CD4-positive, CD25-positive, alpha-beta regulatory T cell (primary cell): ENCODE measurements at regions not wholly inside any gene's neighbourhood (a gene's known extent, or its start where the extent isn't known, plus 50 kb on each side); places are given as distances from the start of the nearest gene placed in this dataset.

Source experiments
- ATAC-seq, 2 donors: fragments of 150-1000 bp; cut with Tn5 transposase; one replicate each; pipeline ENCODE4 v1.10.0; 2021; ENCODE audit warnings: low read depth in 2 of 2, moderate number of reproducible peaks in 2 of 2, moderate library complexity in 1 of 2
- DNase-seq, 3 donors: peaks; one replicate each; pipeline versions ENCODE4 v3.0.0 to v3.0.0-alpha.2; 2012 to 2022; ENCODE audit warnings: mixed read lengths in 1 of 3
- H3K27ac ChIP-seq: one replicate; pipeline ENCODE4 v1.7.0; 2013; ENCODE audit warnings: mild to moderate bottlenecking, low read length; ENCODE audit not compliant: insufficient read depth, poor library complexity, severe bottlenecking
- H3K27me3 ChIP-seq: one replicate; pipeline ENCODE4 v1.7.0; 2013; ENCODE audit warnings: low read length; ENCODE audit not compliant: control insufficient read depth, insufficient read depth
- H3K36me3 ChIP-seq: one replicate; pipeline ENCODE4 v1.7.0; 2013; ENCODE audit warnings: mild to moderate bottlenecking, low read length, moderate library complexity; ENCODE audit not compliant: control insufficient read depth, insufficient read depth
- H3K4me1 ChIP-seq: 2 replicates; pipeline ENCODE4 v1.7.0; 2013; ENCODE audit warnings: mild to moderate bottlenecking, low read length; ENCODE audit not compliant: insufficient read depth, control insufficient read depth, poor library complexity, severe bottlenecking
- H3K4me3 ChIP-seq: one replicate; pipeline ENCODE4 v1.7.0; 2013; ENCODE audit warnings: low read depth, mild to moderate bottlenecking, low read length, moderate library complexity
- H3K9me3 ChIP-seq, 2 experiments: 1 replicate in 1 of 2; 2 replicates in 1 of 2; pipeline ENCODE4 v1.7.0; 2013; ENCODE audit warnings: low read length in 2 of 2, mild to moderate bottlenecking in 1 of 2, moderate library complexity in 1 of 2; ENCODE audit not compliant: control insufficient read depth in 2 of 2
- H3K27ac Mint-ChIP-seq, 3 donors: one replicate each; pipeline ENCODE4 v1.8.0; 2020 to 2022; ENCODE audit warnings: mild to moderate bottlenecking in 3 of 3, mixed read lengths in 3 of 3, moderate library complexity in 2 of 3
- H3K27me3 Mint-ChIP-seq: one replicate; pipeline ENCODE4 v1.8.0; 2022; ENCODE audit warnings: mild to moderate bottlenecking, mixed read lengths
- H3K36me3 Mint-ChIP-seq: one replicate; pipeline ENCODE4 v1.8.0; 2020; ENCODE audit warnings: mixed read lengths
- H3K4me1 Mint-ChIP-seq, 4 donors: one replicate each; pipeline ENCODE4 v1.8.0; 2020 to 2022; ENCODE audit warnings: mixed read lengths in 4 of 4, mild to moderate bottlenecking in 1 of 4
- H3K4me3 Mint-ChIP-seq, 4 donors: one replicate each; pipeline ENCODE4 v1.8.0; 2020 to 2022; ENCODE audit warnings: mild to moderate bottlenecking in 4 of 4, mixed read lengths in 4 of 4, moderate library complexity in 3 of 4
- H3K9me3 Mint-ChIP-seq, 7 donors: one replicate each; pipeline ENCODE4 v1.8.0; 2020 to 2022; ENCODE audit warnings: mixed read lengths in 7 of 7, mild to moderate bottlenecking in 3 of 7, moderate library complexity in 2 of 7

DNA sequence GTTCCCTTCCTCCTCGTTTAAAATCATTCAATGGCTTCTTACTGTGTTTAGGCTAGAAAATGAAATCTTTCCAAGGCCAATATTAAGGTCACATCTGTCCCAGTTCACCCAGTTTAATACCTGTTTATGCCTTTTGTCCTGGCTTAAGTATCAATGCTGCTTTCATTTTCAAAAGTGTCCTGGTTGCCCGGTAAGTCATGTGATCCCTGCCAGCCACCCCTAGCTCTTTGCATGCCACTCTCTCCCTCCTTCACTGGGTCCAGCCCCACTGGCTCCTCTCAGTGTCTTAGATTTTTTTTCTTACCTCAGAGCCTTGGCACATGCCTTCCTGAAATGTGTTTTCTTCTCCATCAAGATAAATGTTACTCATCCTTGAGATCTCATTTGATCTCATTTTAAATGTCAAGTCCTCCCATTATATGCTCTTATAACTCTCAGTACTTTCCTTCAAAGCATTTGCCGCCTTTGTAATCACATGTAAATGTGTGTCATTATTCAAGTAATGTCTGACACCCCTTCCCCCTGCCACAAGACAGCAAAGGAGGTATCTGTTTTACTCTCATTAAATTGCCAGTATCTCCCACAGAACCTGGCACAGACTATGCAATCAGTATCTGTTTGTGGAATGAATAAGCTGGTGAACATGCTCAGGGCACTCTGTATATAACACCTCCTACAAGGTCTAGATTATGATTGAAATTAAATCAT lies 472.5 kb upstream of the RPS6KA3 start:
- no peaks in the 10 kb centered on the region for H3K4me1 ChIP-seq
- H3K4me3 Mint-ChIP-seq: no peak overlapping the region

DNA sequence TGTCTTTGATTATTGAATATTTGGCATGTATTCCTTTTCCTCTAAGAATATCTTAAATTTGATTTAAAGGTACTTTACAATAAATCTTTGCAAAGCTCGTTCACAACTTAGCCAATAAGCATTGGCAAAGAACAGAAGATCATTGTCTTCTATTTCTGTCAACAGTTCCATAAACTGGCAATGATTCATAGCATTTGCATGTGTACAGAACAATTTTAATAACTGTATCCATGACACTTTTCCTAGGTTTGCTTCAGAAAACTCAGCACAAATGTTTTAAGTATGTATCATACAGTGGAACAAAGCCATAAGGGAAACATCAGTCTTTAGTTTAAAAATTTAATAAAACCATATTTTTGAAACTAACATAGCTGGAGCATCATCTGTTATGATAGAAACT lies 462.7 kb upstream of the RPS6KA3 start:
- ATAC-seq: no peak
- Mint-ChIP-seq H3K36me3 (no peaks in the 10 kb centered on the region), H3K4me1 (no peaks in the 10 kb centered on the region), H3K4me3 (no peak overlapping the region), H3K27me3 (peaks cover 4% of the 10 kb centered on the region), H3K27ac (no peak overlapping the region), H3K9me3 (no peaks in the 10 kb centered on the region)
- H3K4me1 ChIP-seq: no peaks in the 10 kb centered on the region
- no peak overlapping the region for H3K4me3 ChIP-seq
- H3K27ac ChIP-seq: no peak overlapping the region
- H3K9me3 ChIP-seq: no peaks in the 10 kb centered on the region
- no peaks in the 10 kb centered on the region for H3K27me3 ChIP-seq
- H3K36me3 ChIP-seq: no peaks in the 10 kb centered on the region
- DNase-seq: no peak

More for the DNA sequence above, 472.5 kb upstream of the RPS6KA3 start:
- ATAC-seq (no peak), DNase-seq (no peak)
- no peaks in the 10 kb centered on the region for H3K36me3 Mint-ChIP-seq
- Histone ChIP-seq H3K4me3 (no peak overlapping the region), H3K9me3 (no peaks in the 10 kb centered on the region), H3K27ac (no peak overlapping the region), H3K36me3 (no peaks in the 10 kb centered on the region), H3K27me3 (no peaks in the 10 kb centered on the region)
- H3K27me3 Mint-ChIP-seq: no peaks in the 10 kb centered on the region
- no peak overlapping the region for H3K27ac Mint-ChIP-seq
- peaks cover 0 to 5% (median 0%) of the 10 kb centered on the region in 7 donors for H3K9me3 Mint-ChIP-seq
- no peaks in the 10 kb centered on the region for H3K4me1 Mint-ChIP-seq

DNA sequence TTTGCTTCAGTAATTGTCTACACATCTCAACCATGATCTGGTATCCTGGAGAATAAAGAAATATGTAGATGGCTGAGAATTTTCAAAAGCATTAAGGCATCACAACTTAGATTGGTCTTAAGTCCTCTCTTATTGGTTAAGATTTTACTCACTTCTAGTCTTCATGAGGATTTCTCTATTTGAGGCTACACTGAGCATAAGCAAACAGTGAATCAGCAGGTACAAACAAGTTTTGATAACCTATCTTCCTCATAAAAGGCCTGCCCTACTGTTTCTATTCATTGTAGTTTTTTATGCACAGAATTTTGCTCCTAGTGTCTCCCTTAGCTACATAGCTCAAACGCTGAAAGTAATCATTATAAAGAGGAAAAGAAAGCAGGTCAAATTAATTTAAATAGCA lies 460.7 kb upstream of the RPS6KA3 start:
- H3K27me3 Mint-ChIP-seq: peaks cover 4% of the 10 kb centered on the region
- Histone ChIP-seq H3K4me3 (no peak overlapping the region), H3K27ac (no peak overlapping the region), H3K27me3 (no peaks in the 10 kb centered on the region), H3K36me3 (no peaks in the 10 kb centered on the region), H3K4me1 (no peaks in the 10 kb centered on the region), H3K9me3 (no peaks in the 10 kb centered on the region)
- no peak overlapping the region for H3K27ac Mint-ChIP-seq
- no peaks in the 10 kb centered on the region for H3K36me3 Mint-ChIP-seq
- H3K4me1 Mint-ChIP-seq: no peaks in the 10 kb centered on the region
- DNase-seq (no peak), ATAC-seq (no peak)
- no peaks in the 10 kb centered on the region for H3K9me3 Mint-ChIP-seq
- no peak overlapping the region for H3K4me3 Mint-ChIP-seq

DNA sequence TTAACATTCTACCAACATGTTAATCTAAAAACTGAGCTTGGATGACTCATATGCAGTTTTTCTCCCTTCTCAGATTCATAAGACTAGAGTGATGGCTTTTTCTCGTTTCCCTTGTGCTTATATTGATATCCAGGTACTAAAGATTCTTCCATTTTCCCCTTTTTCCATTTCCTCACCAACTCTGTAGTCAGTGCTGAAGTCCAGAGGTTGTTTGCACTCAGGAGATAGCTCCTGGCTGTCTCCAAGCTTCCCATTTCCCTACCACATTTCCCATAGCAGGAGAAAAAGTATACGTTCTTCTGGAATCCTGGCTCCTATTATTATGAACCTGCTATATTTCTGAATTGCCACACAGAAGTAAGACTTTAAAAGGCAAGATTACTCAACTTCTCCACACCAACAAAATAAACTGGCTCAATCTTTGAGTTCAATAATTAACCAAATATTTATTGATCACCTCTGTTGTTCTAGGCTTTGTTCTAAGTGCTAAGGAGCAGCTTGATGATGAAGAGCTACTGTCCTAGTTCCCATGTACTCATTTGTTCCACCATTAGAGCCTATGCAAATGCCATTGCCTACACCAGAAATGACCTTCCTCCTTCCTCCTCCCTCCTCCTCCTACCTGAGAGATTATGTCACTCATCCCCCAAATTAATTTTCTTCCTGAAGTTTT lies 454.4 kb upstream of the RPS6KA3 start:
- H3K36me3 ChIP-seq: no peaks in the 10 kb centered on the region
- Mint-ChIP-seq H3K27me3 (no peaks in the 10 kb centered on the region), H3K4me1 (no peaks in the 10 kb centered on the region), H3K36me3 (no peaks in the 10 kb centered on the region), H3K9me3 (peaks cover 0 to 1% (median 0%) of the 10 kb centered on the region in 7 donors), H3K27ac (peak overlapping the region in 1 of 3 donors; percentile 38), H3K4me3 (no peak overlapping the region)
- ATAC-seq (no peak), DNase-seq (no peak)
- H3K4me1 ChIP-seq: no peaks in the 10 kb centered on the region
- H3K9me3 ChIP-seq: no peaks in the 10 kb centered on the region
- H3K27me3 ChIP-seq: no peaks in the 10 kb centered on the region
- H3K27ac ChIP-seq: no peak overlapping the region
- H3K4me3 ChIP-seq: no peak overlapping the region

DNA sequence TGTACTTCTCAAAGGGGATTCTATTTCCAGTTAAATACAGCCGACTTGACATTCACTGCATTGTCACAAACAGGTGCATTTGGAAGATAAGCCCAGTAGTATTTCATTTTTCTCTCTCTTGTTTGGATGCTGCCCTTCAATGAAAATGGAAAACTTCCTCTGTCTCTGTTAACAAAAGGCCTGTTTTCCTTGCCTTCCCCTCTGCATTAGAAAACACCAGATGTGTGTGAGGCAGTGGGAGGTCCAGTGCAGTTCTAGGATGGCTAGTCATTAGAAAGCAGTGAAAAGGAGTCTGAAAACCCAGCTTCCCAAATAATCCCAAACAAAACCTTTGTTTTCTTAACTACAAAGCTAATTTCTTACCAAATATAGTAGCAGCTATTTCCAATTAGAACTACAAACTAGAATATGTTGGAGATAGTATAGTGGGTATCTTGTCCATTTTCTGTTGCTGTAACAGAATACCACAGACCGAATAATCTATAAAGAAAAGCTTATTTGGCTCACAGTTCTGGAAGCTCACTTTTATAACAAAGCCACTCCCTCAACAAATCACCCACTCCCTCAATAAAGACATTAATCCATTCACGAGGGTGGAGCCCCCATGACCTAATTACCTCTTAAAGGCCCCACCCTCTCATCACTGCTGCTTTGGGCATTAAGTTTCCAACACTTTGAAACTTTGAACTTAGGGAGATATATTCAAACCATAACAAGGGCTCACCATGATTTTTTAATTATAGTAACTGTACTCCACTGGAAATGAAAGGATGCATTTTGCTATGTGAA lies 452.1 kb upstream of the RPS6KA3 start:
- Mint-ChIP-seq H3K9me3 (peaks cover 0 to 1% (median 0%) of the 10 kb centered on the region in 7 donors), H3K4me3 (no peak overlapping the region), H3K27me3 (no peaks in the 10 kb centered on the region), H3K27ac (no peak overlapping the region), H3K4me1 (no peaks in the 10 kb centered on the region), H3K36me3 (no peaks in the 10 kb centered on the region)
- Histone ChIP-seq H3K27ac (no peak overlapping the region), H3K9me3 (no peaks in the 10 kb centered on the region), H3K36me3 (no peaks in the 10 kb centered on the region), H3K27me3 (no peaks in the 10 kb centered on the region), H3K4me3 (no peak overlapping the region), H3K4me1 (no peaks in the 10 kb centered on the region)
- DNase-seq: no peak
- ATAC-seq: no peak

DNA sequence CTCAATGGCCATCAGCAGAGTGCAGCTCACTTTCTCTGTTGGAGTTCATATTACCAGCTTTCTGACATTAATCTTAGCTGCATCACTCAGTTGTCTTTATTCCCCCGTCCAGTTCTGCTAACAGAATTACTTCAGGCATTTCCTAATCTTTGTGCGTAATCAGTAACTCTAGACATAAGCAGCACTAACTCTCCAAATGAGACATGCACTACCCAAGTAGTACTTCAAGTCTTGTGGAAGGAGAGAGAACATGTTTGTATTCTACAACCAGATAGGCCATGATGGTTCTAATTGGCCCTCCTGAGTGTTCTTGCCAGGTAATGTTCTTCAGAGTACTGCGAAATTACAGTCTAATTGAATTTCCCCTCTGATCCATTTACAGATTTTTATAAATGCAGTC lies 448.5 kb upstream of the RPS6KA3 start:
- Histone ChIP-seq H3K36me3 (no peaks in the 10 kb centered on the region), H3K4me1 (no peaks in the 10 kb centered on the region), H3K27ac (no peak overlapping the region), H3K4me3 (no peak overlapping the region), H3K9me3 (no peaks in the 10 kb centered on the region), H3K27me3 (no peaks in the 10 kb centered on the region)
- Mint-ChIP-seq H3K9me3 (peaks cover 0 to 2% (median 0%) of the 10 kb centered on the region in 7 donors), H3K4me1 (no peaks in the 10 kb centered on the region), H3K36me3 (no peaks in the 10 kb centered on the region), H3K4me3 (no peak overlapping the region), H3K27me3 (no peaks in the 10 kb centered on the region), H3K27ac (peak overlapping the region in 1 of 3 donors; percentile 12)
- DNase-seq: no peak
- no peak for ATAC-seq

DNA sequence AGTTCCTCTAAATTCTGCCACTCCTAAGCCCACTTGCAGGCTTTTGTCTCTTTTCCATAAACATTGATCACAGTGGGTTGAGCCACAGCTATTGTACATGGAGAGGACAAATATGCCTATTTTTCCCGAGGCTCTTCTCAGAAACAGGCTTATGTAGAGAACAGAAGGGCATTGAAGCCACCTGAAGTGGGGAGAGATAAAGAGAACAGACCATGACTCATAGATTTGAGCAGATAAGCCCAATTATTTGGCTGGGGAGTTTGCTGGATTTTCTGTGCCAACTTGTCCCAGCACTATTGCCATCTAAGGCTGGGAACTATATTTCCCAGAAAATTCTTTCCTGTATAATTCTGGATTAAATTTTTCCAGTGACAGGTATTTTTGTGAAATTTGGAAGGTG lies 446.1 kb upstream of the RPS6KA3 start:
- no peaks in the 10 kb centered on the region for H3K27me3 ChIP-seq
- H3K4me1 ChIP-seq: no peaks in the 10 kb centered on the region
- H3K27ac ChIP-seq: no peak overlapping the region
- H3K9me3 Mint-ChIP-seq: peaks cover 0 to 3% (median 1%) of the 10 kb centered on the region in 7 donors
- H3K4me1 Mint-ChIP-seq: no peaks in the 10 kb centered on the region
- no peaks in the 10 kb centered on the region for H3K9me3 ChIP-seq
- H3K4me3 Mint-ChIP-seq: no peak overlapping the region
- H3K36me3 Mint-ChIP-seq: no peaks in the 10 kb centered on the region
- ATAC-seq: no peak
- H3K27ac Mint-ChIP-seq: no peak overlapping the region
- no peaks in the 10 kb centered on the region for H3K27me3 Mint-ChIP-seq
- H3K36me3 ChIP-seq: no peaks in the 10 kb centered on the region
- DNase-seq: no peak
- H3K4me3 ChIP-seq: no peak overlapping the region
